ENCODE measurements at regions not wholly inside any gene's neighbourhood (a gene's known extent, or its start where the extent isn't known, plus 50 kb on each side); places are given as distances from the start of the nearest gene placed in this dataset.

DNA sequence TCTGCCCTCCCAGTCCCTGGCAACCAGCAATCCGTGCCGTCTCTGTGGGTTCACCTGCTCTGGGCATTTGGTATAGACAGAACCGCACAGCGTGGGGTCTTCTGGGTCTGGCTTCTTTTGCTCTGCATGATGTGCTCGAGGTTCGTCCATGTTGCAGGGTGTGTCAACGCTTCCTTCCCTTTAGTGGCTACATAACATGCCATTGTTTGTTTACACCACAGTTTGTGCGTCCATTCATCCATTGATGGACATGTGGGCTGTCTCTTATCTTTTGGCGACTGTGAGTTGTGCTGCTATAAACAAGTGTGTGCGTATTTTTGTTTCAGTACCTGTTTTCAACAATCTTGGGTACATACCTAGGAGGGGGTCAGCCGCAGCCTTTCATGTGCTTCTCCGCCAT lies 149.5 kb upstream of the RPS6KA2 start:
- TF ChIP-seq, protein P1, sequence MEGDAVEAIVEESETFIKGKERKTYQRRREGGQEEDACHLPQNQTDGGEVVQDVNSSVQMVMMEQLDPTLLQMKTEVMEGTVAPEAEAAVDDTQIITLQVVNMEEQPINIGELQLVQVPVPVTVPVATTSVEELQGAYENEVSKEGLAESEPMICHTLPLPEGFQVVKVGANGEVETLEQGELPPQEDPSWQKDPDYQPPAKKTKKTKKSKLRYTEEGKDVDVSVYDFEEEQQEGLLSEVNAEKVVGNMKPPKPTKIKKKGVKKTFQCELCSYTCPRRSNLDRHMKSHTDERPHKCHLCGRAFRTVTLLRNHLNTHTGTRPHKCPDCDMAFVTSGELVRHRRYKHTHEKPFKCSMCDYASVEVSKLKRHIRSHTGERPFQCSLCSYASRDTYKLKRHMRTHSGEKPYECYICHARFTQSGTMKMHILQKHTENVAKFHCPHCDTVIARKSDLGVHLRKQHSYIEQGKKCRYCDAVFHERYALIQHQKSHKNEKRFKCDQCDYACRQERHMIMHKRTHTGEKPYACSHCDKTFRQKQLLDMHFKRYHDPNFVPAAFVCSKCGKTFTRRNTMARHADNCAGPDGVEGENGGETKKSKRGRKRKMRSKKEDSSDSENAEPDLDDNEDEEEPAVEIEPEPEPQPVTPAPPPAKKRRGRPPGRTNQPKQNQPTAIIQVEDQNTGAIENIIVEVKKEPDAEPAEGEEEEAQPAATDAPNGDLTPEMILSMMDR (IDR thresholded peaks at IDR 0.05 in 4 of 5, conservative IDR thresholded peaks at IDR 0.05 in 1 of 5): no peak
- no peak for TF ChIP-seq POLR2A (IDR thresholded peaks at IDR 0.05)
